Activated B cell treated with CpG ODN at 0.5 μM for 24 hours (primary cell): ENCODE measurements at regions not wholly inside any gene's neighbourhood (a gene's known extent, or its start where the extent isn't known, plus 50 kb on each side); places are given as distances from the start of the nearest gene placed in this dataset.

ENCODE experiments used
- ATAC-seq: fragments of 200-7000 bp; cut with Tn5 transposase; one replicate; pipeline ENCODE4 v1.10.0; 2021; ENCODE audit warnings: low read depth, mild to moderate bottlenecking, moderate library complexity
- CTCF ChIA-PET: fragments of 350-600 bp; sonication (Branson Sonifier 250); formaldehyde crosslinking; loops from one replicate; lab custom pipeline; 2021; ENCODE audit warnings: antibody characterized with exemption; lab: Charles Lee
- POLR2A ChIA-PET: fragments of 350-600 bp; sonication (Branson Sonifier 250); formaldehyde crosslinking; loops from one replicate; lab custom pipeline; 2021; ENCODE audit warnings: antibody characterized with exemption; lab: Charles Lee
- DNase-seq: peaks from one replicate; pipeline ENCODE4 v3.0.0; 2022
- H3K27ac Mint-ChIP-seq: one replicate; pipeline ENCODE4 v1.8.0; 2020; ENCODE audit warnings: mixed read lengths
- H3K27me3 Mint-ChIP-seq: one replicate; pipeline ENCODE4 v1.8.0; 2021; ENCODE audit warnings: mixed read lengths
- H3K36me3 Mint-ChIP-seq: one replicate; pipeline ENCODE4 v1.8.0; 2021; ENCODE audit warnings: low read depth, mixed read lengths
- H3K4me1 Mint-ChIP-seq: one replicate; pipeline ENCODE4 v1.8.0; 2021; ENCODE audit warnings: mixed read lengths
- H3K4me3 Mint-ChIP-seq: one replicate; pipeline ENCODE4 v1.8.0; 2020; ENCODE audit warnings: mild to moderate bottlenecking, mixed read lengths
- H3K9me3 Mint-ChIP-seq: one replicate; pipeline ENCODE4 v1.8.0; 2020; ENCODE audit warnings: mixed read lengths
- CTCF ChIP-seq: fragments of 200-600 bp; IDR thresholded peaks from one replicate; pipeline ENCODE4 v1.8.0; 2022; ENCODE audit warnings: antibody characterized with exemption, mild to moderate bottlenecking
- intact Hi-C: fragments of 100-400 bp; cut with micrococcal nuclease; formaldehyde crosslinking; loops from one replicate; pipeline ENCODE4 v1.15.1; 2024

GRCh38 chr3:187943677-187944389 is 198.6 kb upstream of the BCL6 start:
- no peaks in the 10 kb centered on the region for H3K36me3 Mint-ChIP-seq
- no peaks in the 10 kb centered on the region for H3K9me3 Mint-ChIP-seq
- no peak overlapping the region for H3K27ac Mint-ChIP-seq
- CTCF ChIA-PET, result interaction anchor here (1.0 to 1.2 kb wide), 2 partner anchors 197 to 457 kb away, joined by 3 to 4 read pairs; no protein-coding TSS in a partner anchor
- H3K4me3 Mint-ChIP-seq, result no peak overlapping the region
- ATAC-seq, result no peak
- TF ChIP-seq CTCF, result no peak
- intact Hi-C loops, result loop anchor here (2.0 kb wide), 1 partner anchor 31 kb away; no protein-coding TSS in a partner anchor
- POLR2A ChIA-PET, result interaction anchor here (1.0 to 2.6 kb wide), 4 partner anchors 8 to 199 kb away, joined by 3 to 9 read pairs (median 4); partner anchors contain the start of gene BCL6
- H3K27me3 Mint-ChIP-seq, result peaks cover 17% of the 10 kb centered on the region
- DNase-seq, result no peak
- peaks cover 15% of the 10 kb centered on the region for H3K4me1 Mint-ChIP-seq

DNA sequence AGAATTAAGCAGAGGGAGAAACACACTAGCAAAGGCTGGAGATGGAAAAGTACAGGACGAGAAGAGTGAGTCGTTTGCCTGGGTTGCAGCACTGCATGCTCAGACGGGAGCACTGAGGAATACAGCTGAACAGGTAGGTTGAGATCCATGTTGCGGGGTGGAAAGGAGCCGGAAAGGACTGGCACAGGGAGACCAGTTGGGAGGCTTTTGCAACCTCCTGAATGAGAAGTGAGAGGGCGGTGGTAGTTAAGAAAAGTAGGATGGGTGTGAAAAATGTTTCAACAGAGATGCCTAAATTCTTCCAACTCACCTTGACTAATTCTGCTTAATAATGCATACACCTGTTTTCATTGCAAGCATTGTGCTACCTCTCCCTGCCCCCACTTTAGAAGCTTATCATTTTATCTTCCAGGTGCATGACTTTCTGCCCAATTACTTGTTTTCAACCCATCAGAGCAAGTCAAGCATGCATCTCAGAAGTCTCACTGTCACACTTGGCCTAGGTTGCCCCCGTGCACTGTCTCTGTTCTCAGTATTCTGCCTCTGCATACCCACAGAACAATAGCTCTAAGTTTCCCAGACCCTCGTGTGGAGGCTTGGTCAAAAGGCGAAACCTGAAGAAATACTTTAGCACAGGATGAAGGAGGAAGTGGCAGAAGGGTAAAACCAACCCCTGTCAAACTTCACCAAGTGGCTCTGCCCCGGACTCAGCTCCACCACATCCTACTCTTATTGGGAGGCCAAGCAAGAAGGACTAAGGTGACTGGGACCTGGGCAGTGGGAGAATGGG is 199.3 kb upstream of the BCL6 start:
- POLR2A ChIA-PET, result interaction anchor here (0.6 to 2.6 kb wide), 5 partner anchors 9 to 634 kb away, joined by 3 to 9 read pairs (median 4); partner anchors contain the start of gene BCL6
- CTCF ChIA-PET, result interaction anchor here (0.8 to 1.3 kb wide), 4 partner anchors 195 to 456 kb away, joined by 3 to 4 read pairs (median 3); no protein-coding TSS in a partner anchor
- TF ChIP-seq CTCF, result no peak
- no peaks in the 10 kb centered on the region for H3K9me3 Mint-ChIP-seq
- DNase-seq, result no peak
- H3K36me3 Mint-ChIP-seq, result no peaks in the 10 kb centered on the region
- ATAC-seq, result peak; percentile 72
- H3K27me3 Mint-ChIP-seq, result peaks cover 16% of the 10 kb centered on the region
- no peak overlapping the region for H3K27ac Mint-ChIP-seq
- no peak overlapping the region for H3K4me3 Mint-ChIP-seq
- peaks cover 15% of the 10 kb centered on the region for H3K4me1 Mint-ChIP-seq
- intact Hi-C loops, result loop anchor here (2.0 kb wide), 1 partner anchor 30 kb away; no protein-coding TSS in a partner anchor

DNA sequence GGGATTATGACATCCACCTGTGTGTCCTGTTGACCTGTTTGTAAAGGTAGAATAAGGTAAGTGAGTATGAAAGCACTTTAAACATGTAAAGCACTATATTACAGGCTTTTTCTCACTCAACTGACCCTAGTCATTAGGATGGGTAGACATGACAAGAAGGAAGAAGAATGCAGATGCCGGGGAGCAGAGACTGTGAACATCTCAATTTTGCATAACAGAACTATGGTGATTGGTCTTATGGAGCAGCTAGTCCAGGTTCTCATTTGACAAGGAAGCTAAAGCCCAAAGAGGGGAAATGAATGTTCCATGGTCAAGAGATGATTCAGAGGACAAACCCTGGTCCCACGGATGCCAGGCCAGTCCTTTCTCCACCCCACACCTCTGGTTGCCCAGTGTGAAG is 200.1 kb upstream of the BCL6 start:
- CTCF ChIA-PET, result interaction anchor here (0.8 to 1.3 kb wide), 2 partner anchors 196 to 197 kb away, joined by 3 read pairs; no protein-coding TSS in a partner anchor
- intact Hi-C loops, result loop anchor here (2.0 kb wide), 1 partner anchor 29 kb away; no protein-coding TSS in a partner anchor

GRCh38 chr3:187946163-187946691 is 201.0 kb upstream of the BCL6 start:
- Mint-ChIP-seq H3K4me3 (no peak overlapping the region), H3K36me3 (no peaks in the 10 kb centered on the region), H3K27ac (peak overlapping the region; percentile 11), H3K4me1 (peaks cover 22% of the 10 kb centered on the region), H3K27me3 (peaks cover 12% of the 10 kb centered on the region), H3K9me3 (no peaks in the 10 kb centered on the region)
- TF ChIP-seq CTCF, result no peak
- intact Hi-C loops, result no loop called here
- DNase-seq, result no peak
- ChIA-PET POLR2A (no interaction called here), CTCF (no interaction called here)
- no peak for ATAC-seq

More for the DNA sequence above, 200.1 kb upstream of the BCL6 start:
- H3K9me3 Mint-ChIP-seq, result no peaks in the 10 kb centered on the region
- H3K36me3 Mint-ChIP-seq, result no peaks in the 10 kb centered on the region
- H3K4me1 Mint-ChIP-seq, result peaks cover 15% of the 10 kb centered on the region
- no peak for TF ChIP-seq CTCF
- peaks cover 14% of the 10 kb centered on the region for H3K27me3 Mint-ChIP-seq
- POLR2A ChIA-PET, result interaction anchor here (0.7 kb wide), 1 partner anchor 31 kb away, joined by 3 read pairs; no protein-coding TSS in a partner anchor
- no peak overlapping the region for H3K27ac Mint-ChIP-seq
- no peak for DNase-seq
- no peak for ATAC-seq
- no peak overlapping the region for H3K4me3 Mint-ChIP-seq
